IMR-90 (cell line): ENCODE measurements at regions not wholly inside any gene's neighbourhood (a gene's known extent, or its start where the extent isn't known, plus 50 kb on each side); places are given as distances from the start of the nearest gene placed in this dataset.

Experiments
- BHLHE40 ChIP-seq: fragments of 150-350 bp; IDR thresholded peaks from 2 replicates; pipeline ENCODE4 v1.6.1; 2016; ENCODE audit warnings: mild to moderate bottlenecking, low read depth, low read length
- CEBPB ChIP-seq: IDR thresholded peaks from 2 replicates; pipeline ENCODE4 v1.6.1; 2012; ENCODE audit warnings: low read depth, low read length, improper control_type of control experiment
- CHD1 ChIP-seq: IDR thresholded peaks from 2 replicates; pipeline ENCODE4 v1.6.1; 2012; ENCODE audit warnings: low read depth, low read length, improper control_type of control experiment
- CTCF ChIP-seq: conservative IDR thresholded peaks from 2 replicates; pipeline ENCODE4 v1.5.1; 2012; ENCODE audit warnings: mild to moderate bottlenecking, low read depth, low read length, improper control_type of control experiment
- MXI1 ChIP-seq: IDR thresholded peaks from 2 replicates; pipeline ENCODE4 v1.6.1; 2012; ENCODE audit warnings: low read depth, mild to moderate bottlenecking, low read length, moderate library complexity, borderline replicate concordance
- POLR2A ChIP-seq: IDR thresholded peaks from 2 replicates; pipeline ENCODE4 v1.6.1; 2012; ENCODE audit warnings: mild to moderate bottlenecking, low read depth, low read length
- RAD21 ChIP-seq: IDR thresholded peaks from 2 replicates; pipeline ENCODE4 v1.6.1; 2012; ENCODE audit warnings: low read length, improper control_type of control experiment
- RCOR1 ChIP-seq: IDR thresholded peaks from 2 replicates; pipeline ENCODE4 v1.6.1; 2012; ENCODE audit warnings: mild to moderate bottlenecking, low read length, improper control_type of control experiment; ENCODE audit not compliant: insufficient replicate concordance
- RFX5 ChIP-seq: IDR thresholded peaks from 2 replicates; pipeline ENCODE4 v1.8.0; 2012; ENCODE audit warnings: low read depth, mild to moderate bottlenecking, low read length, moderate library complexity
- USF2 ChIP-seq: fragments of 150-350 bp; IDR thresholded peaks from 2 replicates; pipeline ENCODE4 v1.6.1; 2017; ENCODE audit warnings: mild to moderate bottlenecking, antibody characterized with exemption, low read length, low read depth

GRCh38 chr1:87953121-87953520 is 624.4 kb downstream of the LMO4 start:
- TF ChIP-seq CTCF (no peak), POLR2A (no peak), USF2 (no peak), RFX5 (no peak), RCOR1 (no peak), CHD1 (no peak), RAD21 (no peak), CEBPB (no peak), BHLHE40 (no peak), MXI1 (no peak)
